Gastroesophageal sphincter (tissue), 4 donors: ENCODE measurements at regions not wholly inside any gene's neighbourhood (a gene's known extent, or its start where the extent isn't known, plus 50 kb on each side); places are given as distances from the start of the nearest gene placed in this dataset.

Experiments used
- ATAC-seq: fragments of 150-250 bp; one replicate; pipeline ENCODE4 v1.9.1; 2016; ENCODE audit warnings: mild to moderate bottlenecking, moderate library complexity
- H3K27ac ChIP-seq, 4 donors: fragments of 200-600 bp; sonication (generic) in 3 of 4; 1 replicate in 3 of 4; 2 replicates in 1 of 4; pipeline ENCODE4 v1.5.1; 2016 to 2019
- H3K27me3 ChIP-seq: fragments of 200-600 bp; sonication (generic); one replicate; pipeline ENCODE4 v1.5.1; 2019
- H3K36me3 ChIP-seq, 2 donors: fragments of 200-600 bp; sonication (generic); one replicate each; pipeline ENCODE4 v1.5.1; 2019; ENCODE audit warnings: control low read depth in 1 of 2
- H3K4me1 ChIP-seq, 3 donors: fragments of 200-600 bp; sonication (generic); 1 replicate in 2 of 3; 2 replicates in 1 of 3; pipeline ENCODE4 v1.5.1; 2016 to 2019; ENCODE audit warnings: control low read depth in 2 of 3
- H3K4me3 ChIP-seq, 2 donors: fragments of 200-600 bp; sonication (generic); one replicate each; pipeline ENCODE4 v1.5.1; 2019; ENCODE audit warnings: mild to moderate bottlenecking in 1 of 2, moderate library complexity in 1 of 2
- H3K9me3 ChIP-seq, 3 donors: fragments of 200-600 bp; sonication (generic); one replicate each; pipeline ENCODE4 v1.5.1; 2017 to 2019; ENCODE audit warnings: control low read depth in 2 of 3
- CTCF ChIP-seq, 4 experiments: fragments of 200-600 bp in 2 of 4; fragments of 450-650 bp in 2 of 4; sonication (generic) in 1 of 4; IDR thresholded peaks; one replicate each; pipeline ENCODE4 v1.5.1; 2017 to 2019; ENCODE audit warnings: antibody characterized with exemption in 4 of 4, mild to moderate bottlenecking in 2 of 4, moderate library complexity in 2 of 4
- EP300 ChIP-seq: sonication (generic); formaldehyde crosslinking; IDR thresholded peaks from one replicate; pipeline ENCODE4 v1.6.1; 2017; ENCODE audit warnings: antibody characterized with exemption, mild to moderate bottlenecking
- POLR2A ChIP-seq, 2 donors: fragments of 450-650 bp; IDR thresholded peaks; one replicate each; pipeline ENCODE4 v1.6.1; 2017; ENCODE audit warnings: antibody characterized with exemption in 2 of 2, mild to moderate bottlenecking in 2 of 2, moderate library complexity in 1 of 2
- POLR2AphosphoS5 ChIP-seq: sonication (generic); formaldehyde crosslinking; IDR thresholded peaks from one replicate; pipeline ENCODE4 v1.6.1; 2017; ENCODE audit warnings: antibody characterized with exemption
- WGBS, 2 donors: methylation state at CpG; one replicate each; pipeline ENCODE4 v1.1.5; 2018; ENCODE audit warnings: low coverage in 1 of 2; 5-methylcytosine and 5-hydroxymethylcytosine counted together

- no peak for ATAC-seq
- WGBS, 2 donors: 56 to 73% methylated on average over 2 to 4 of the region's 4 CpGs
- H3K36me3 ChIP-seq: peaks cover 0 to 27% of the 10 kb centered on the region in 2 donors
- H3K27ac ChIP-seq: peak overlapping the region in 3 of 4 donors; percentile 50 to 58 (median 51)
- H3K9me3 ChIP-seq: no peaks in the 10 kb centered on the region
- no peaks in the 10 kb centered on the region for H3K27me3 ChIP-seq
- TF ChIP-seq POLR2AphosphoS5: no peak
- TF ChIP-seq POLR2A (IDR thresholded peaks at IDR 0.05): no peak
- H3K4me1 ChIP-seq: peaks cover 6 to 56% (median 39%) of the 10 kb centered on the region in 3 donors
- no peak overlapping the region for H3K4me3 ChIP-seq
Measured at GRCh38 chr19:46925548-46925950, 64.8 kb downstream of the ARHGAP35 start.

- 68 to 90% methylated on average over 8 to 9 of the region's 9 CpGs for WGBS, 2 donors
Measured at GRCh38 chr19:46926170-46927071, 65.6 kb downstream of the ARHGAP35 start.

GRCh38 chr19:46927106-46927505 is 66.3 kb downstream of the ARHGAP35 start:
- peak overlapping the region in 1 of 4 donors; percentile 5 for H3K27ac ChIP-seq
- WGBS, 2 donors: 51 to 68% methylated on average over 3 to 6 of the region's 6 CpGs
- H3K4me1 ChIP-seq: peaks cover 6 to 69% (median 39%) of the 10 kb centered on the region in 3 donors

More at GRCh38 chr19:46926170-46927071, 65.6 kb downstream of the ARHGAP35 start:
- Histone ChIP-seq H3K27ac (peak overlapping the region in 1 of 4 donors; percentile 8), H3K4me3 (no peak overlapping the region), H3K36me3 (peaks cover 0 to 18% of the 10 kb centered on the region in 2 donors), H3K27me3 (no peaks in the 10 kb centered on the region), H3K9me3 (no peaks in the 10 kb centered on the region), H3K4me1 (peaks cover 6 to 65% (median 39%) of the 10 kb centered on the region in 3 donors)
- no peak for ATAC-seq
- TF ChIP-seq EP300 (no peak), POLR2AphosphoS5 (no peak), CTCF (IDR thresholded peaks at IDR 0.05) (no peak)

GRCh38 chr19:46927893-46928292 is 67.1 kb downstream of the ARHGAP35 start:
- TF ChIP-seq POLR2AphosphoS5 (no peak), EP300 (no peak), CTCF (IDR thresholded peaks at IDR 0.05) (no peak), POLR2A (IDR thresholded peaks at IDR 0.05) (no peak)
- peak overlapping the region in 3 of 4 donors; percentile 5 to 33 (median 17) for H3K27ac ChIP-seq
- no peaks in the 10 kb centered on the region for H3K27me3 ChIP-seq
- 21 to 23% methylated on average over 4 of the region's 4 CpGs for WGBS, 2 donors
- peaks cover 6 to 72% (median 41%) of the 10 kb centered on the region in 3 donors for H3K4me1 ChIP-seq
- H3K4me3 ChIP-seq: no peak overlapping the region
- H3K36me3 ChIP-seq: peaks cover 0 to 3% of the 10 kb centered on the region in 2 donors
- no peak for ATAC-seq
- no peaks in the 10 kb centered on the region for H3K9me3 ChIP-seq

More at GRCh38 chr19:46927106-46927505, 66.3 kb downstream of the ARHGAP35 start:
- Histone ChIP-seq H3K4me3 (no peak overlapping the region), H3K27me3 (no peaks in the 10 kb centered on the region), H3K36me3 (peaks cover 0 to 11% of the 10 kb centered on the region in 2 donors), H3K9me3 (no peaks in the 10 kb centered on the region)
- no peak for TF ChIP-seq POLR2A (IDR thresholded peaks at IDR 0.05)
- TF ChIP-seq CTCF (IDR thresholded peaks at IDR 0.05): no peak
- no peak for TF ChIP-seq POLR2AphosphoS5
- no peak for TF ChIP-seq EP300
- no peak for ATAC-seq

GRCh38 chr19:46928951-46929350 is 68.2 kb downstream of the ARHGAP35 start:
- Histone ChIP-seq H3K27me3 (no peaks in the 10 kb centered on the region), H3K36me3 (no peaks in the 10 kb centered on the region), H3K27ac (no peak overlapping the region), H3K4me1 (peaks cover 6 to 79% (median 41%) of the 10 kb centered on the region in 3 donors), H3K4me3 (no peak overlapping the region), H3K9me3 (no peaks in the 10 kb centered on the region)
- no peak for ATAC-seq
- TF ChIP-seq POLR2A (IDR thresholded peaks at IDR 0.05) (no peak), POLR2AphosphoS5 (no peak), EP300 (no peak), CTCF (IDR thresholded peaks at IDR 0.05) (no peak)
- 76 to 87% methylated on average over 3 to 5 of the region's 5 CpGs for WGBS, 2 donors
